NCI-H2107 (cell line): ENCODE measurements at regions not wholly inside any gene's neighbourhood (a gene's known extent, or its start where the extent isn't known, plus 50 kb on each side); places are given as distances from the start of the nearest gene placed in this dataset.
"Not testable (repeated sequence)": the region's sequence is repeated elsewhere in the genome, so short reads cannot be mapped to it uniquely, and the experiment has no call there.

Source experiments
- DNase-seq: peaks from one replicate; lab custom pipeline; 2025; lab: John Stamatoyannopoulos, UW

GRCh38 chr4:60656171-60656570 is 544.0 kb upstream of the ADGRL3 start:
- DNase-seq = no peak

GRCh38 chr4:60657041-60657440 is 543.1 kb upstream of the ADGRL3 start:
- DNase-seq = no peak

- no peak for DNase-seq
These were observed 542.3 kb upstream of the ADGRL3 start for GRCh38 chr4:60657807-60658206.

- no peak for DNase-seq
These were observed 536.4 kb upstream of the ADGRL3 start for GRCh38 chr4:60663769-60664168.

GRCh38 chr4:60682901-60683300 is 517.2 kb upstream of the ADGRL3 start:
- no peak for DNase-seq

GRCh38 chr4:60683357-60683756 is 516.8 kb upstream of the ADGRL3 start:
- DNase-seq = no peak

GRCh38 chr4:60683973-60684372 is 516.2 kb upstream of the ADGRL3 start:
- no peak for DNase-seq

- DNase-seq = not testable (repeated sequence)
These were observed 504.1 kb upstream of the ADGRL3 start for GRCh38 chr4:60696062-60696461.

- no peak for DNase-seq
These were observed 491.1 kb upstream of the ADGRL3 start for GRCh38 chr4:60709061-60709460.

- no peak for DNase-seq
These were observed 481.3 kb upstream of the ADGRL3 start for GRCh38 chr4:60718874-60719273.

- no peak for DNase-seq
These were observed 478.4 kb upstream of the ADGRL3 start for GRCh38 chr4:60721685-60722084.

- DNase-seq = no peak
These were observed 476.3 kb upstream of the ADGRL3 start for GRCh38 chr4:60723796-60724195.

- DNase-seq = no peak
These were observed 475.5 kb upstream of the ADGRL3 start for GRCh38 chr4:60724623-60725022.

- no peak for DNase-seq
These were observed 473.3 kb upstream of the ADGRL3 start for GRCh38 chr4:60726779-60727178.

GRCh38 chr4:60729194-60729593 is 470.9 kb upstream of the ADGRL3 start:
- DNase-seq = no peak

- DNase-seq = not testable (repeated sequence)
These were observed 470.4 kb upstream of the ADGRL3 start for GRCh38 chr4:60729764-60730163.

- no peak for DNase-seq
These were observed 462.3 kb upstream of the ADGRL3 start for GRCh38 chr4:60737858-60738257.

GRCh38 chr4:60743654-60744053 is 456.5 kb upstream of the ADGRL3 start:
- no peak for DNase-seq

- no peak for DNase-seq
These were observed 455.4 kb upstream of the ADGRL3 start for GRCh38 chr4:60744767-60745166.

GRCh38 chr4:60745800-60746571 is 454.1 kb upstream of the ADGRL3 start:
- no peak for DNase-seq

GRCh38 chr4:60750962-60751361 is 449.2 kb upstream of the ADGRL3 start:
- DNase-seq = no peak

- no peak for DNase-seq
These were observed 442.0 kb upstream of the ADGRL3 start for GRCh38 chr4:60757986-60758680.

GRCh38 chr4:60759518-60760245 is 440.4 kb upstream of the ADGRL3 start:
- DNase-seq = no peak
